ENCODE measurements at regions not wholly inside any gene's neighbourhood (a gene's known extent, or its start where the extent isn't known, plus 50 kb on each side); places are given as distances from the start of the nearest gene placed in this dataset.

- Mint-ChIP-seq H3K4me3 (no peak overlapping the region), H3K4me1 (no peaks in the 10 kb centered on the region), H3K36me3 (ENCODE audit: insufficient read depth in 1 of 3, low read depth in 3 of 3) (no peaks in the 10 kb centered on the region), H3K27me3 (ENCODE audit: low read depth) (peaks cover 1% of the 10 kb centered on the region), H3K9me3 (no peaks in the 10 kb centered on the region; a peak in 1 of 5 replicates), H3K27ac (no peak overlapping the region)
- Histone ChIP-seq H3K23me2 (ENCODE audit: insufficient read length, low read depth, low read length, poor library complexity, severe bottlenecking) (no peaks in the 10 kb centered on the region), H3K79me2 (ENCODE audit: insufficient read depth, low read length) (no peaks in the 10 kb centered on the region), H3K27me3 (ENCODE audit: insufficient read depth, low read length) (no peaks in the 10 kb centered on the region), H3K9ac (ENCODE audit: extremely low read depth, insufficient read length, low read length) (no peak overlapping the region), H3K4ac (ENCODE audit: low read depth, low read length) (no peak overlapping the region), H2BK15ac (ENCODE audit: low read depth, low read length) (no peak overlapping the region), H3K14ac (ENCODE audit: insufficient read depth, low read length) (no peak overlapping the region), H2BK20ac (ENCODE audit: low read depth, low read length, poor library complexity, severe bottlenecking) (no peak overlapping the region), H3K27ac (ENCODE audit: insufficient read length, low read depth, low read length) (no peak overlapping the region), H2BK120ac (ENCODE audit: low read depth, low read length, poor library complexity, severe bottlenecking) (no peak overlapping the region), H3K56ac (ENCODE audit: insufficient read length, low read depth, low read length) (no peak overlapping the region), H3K4me1 (ENCODE audit: insufficient read depth, low read length) (no peaks in the 10 kb centered on the region), H3K4me2 (ENCODE audit: insufficient read depth, insufficient read length, low read length) (no peak overlapping the region), H2BK5ac (ENCODE audit: insufficient read length, low read length) (no peak overlapping the region), H4K20me1 (ENCODE audit: control insufficient read depth, insufficient read depth, insufficient read length) (no peaks in the 10 kb centered on the region), H3K18ac (ENCODE audit: insufficient read length, low read depth, low read length) (no peak overlapping the region), H3T11ph (ENCODE audit: low read length) (no peak overlapping the region), H4K8ac (replicated peaks; ENCODE audit: insufficient read length, low read depth, low read length) (no peak overlapping the region), H3K79me1 (ENCODE audit: insufficient read depth, low read depth, low read length, poor library complexity, severe bottlenecking) (no peaks in the 10 kb centered on the region), H3K9me3 (ENCODE audit: control insufficient read depth, low read depth, low read length) (no peaks in the 10 kb centered on the region), H2BK12ac (ENCODE audit: insufficient read length, low read depth, low read length) (no peak overlapping the region), H3K23ac (ENCODE audit: insufficient read length, low read depth, low read length) (no peak overlapping the region), H2AK5ac (ENCODE audit: insufficient read length, low read length) (no peak overlapping the region), H4K5ac (ENCODE audit: insufficient read length, low read depth, low read length) (no peak overlapping the region), H2AFZ (ENCODE audit: low read length) (no peak overlapping the region), H4K91ac (ENCODE audit: insufficient read length, low read depth, low read length) (no peak overlapping the region)
- WGBS (ENCODE audit: extremely low coverage, insufficient read length, low lambda C conversion rate) = no CpG with 5 or more reads among the region's 1 CpG
- TF ChIP-seq, protein P1, sequence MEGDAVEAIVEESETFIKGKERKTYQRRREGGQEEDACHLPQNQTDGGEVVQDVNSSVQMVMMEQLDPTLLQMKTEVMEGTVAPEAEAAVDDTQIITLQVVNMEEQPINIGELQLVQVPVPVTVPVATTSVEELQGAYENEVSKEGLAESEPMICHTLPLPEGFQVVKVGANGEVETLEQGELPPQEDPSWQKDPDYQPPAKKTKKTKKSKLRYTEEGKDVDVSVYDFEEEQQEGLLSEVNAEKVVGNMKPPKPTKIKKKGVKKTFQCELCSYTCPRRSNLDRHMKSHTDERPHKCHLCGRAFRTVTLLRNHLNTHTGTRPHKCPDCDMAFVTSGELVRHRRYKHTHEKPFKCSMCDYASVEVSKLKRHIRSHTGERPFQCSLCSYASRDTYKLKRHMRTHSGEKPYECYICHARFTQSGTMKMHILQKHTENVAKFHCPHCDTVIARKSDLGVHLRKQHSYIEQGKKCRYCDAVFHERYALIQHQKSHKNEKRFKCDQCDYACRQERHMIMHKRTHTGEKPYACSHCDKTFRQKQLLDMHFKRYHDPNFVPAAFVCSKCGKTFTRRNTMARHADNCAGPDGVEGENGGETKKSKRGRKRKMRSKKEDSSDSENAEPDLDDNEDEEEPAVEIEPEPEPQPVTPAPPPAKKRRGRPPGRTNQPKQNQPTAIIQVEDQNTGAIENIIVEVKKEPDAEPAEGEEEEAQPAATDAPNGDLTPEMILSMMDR (conservative IDR thresholded peaks at IDR 0.05) = no peak
- DNase-seq = no peak
Measured at GRCh38 chr10:27439101-27439500, 65.0 kb upstream of the RAB18 start.
